GM21717 (cell line): ENCODE measurements at regions not wholly inside any gene's neighbourhood (a gene's known extent, or its start where the extent isn't known, plus 50 kb on each side); places are given as distances from the start of the nearest gene placed in this dataset.
A peak's percentile ranks its signal among the peaks of the same experiment; 100 is the strongest.

Experiments used
- ATAC-seq: cut with Tn5 transposase; IDR thresholded peaks from one replicate; pipeline ENCODE4 v1.9.1; 2021; ENCODE audit warnings: mild to moderate bottlenecking, moderate library complexity; ENCODE audit not compliant: unreplicated experiment

DNA sequence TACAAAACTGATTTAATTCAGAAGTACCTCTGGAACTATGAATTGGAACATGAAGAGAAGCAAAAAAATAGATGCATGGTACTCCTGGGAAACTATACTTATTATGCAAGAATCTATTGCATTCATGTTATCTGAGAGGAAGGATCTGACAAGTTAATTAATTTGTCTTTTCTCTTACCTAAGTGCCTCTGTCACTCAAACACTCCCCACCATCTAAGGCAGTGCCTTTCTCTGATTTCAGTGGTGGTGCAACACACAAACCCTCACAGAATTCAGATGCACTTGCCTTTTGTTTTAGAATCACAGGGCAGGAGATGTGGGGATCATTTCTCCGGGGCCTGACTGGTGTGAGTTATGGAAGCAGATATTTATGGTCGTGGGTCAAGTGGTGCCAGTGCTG, 52.5 kb upstream of the C9orf72 start:
- ATAC-seq, result no peak

DNA sequence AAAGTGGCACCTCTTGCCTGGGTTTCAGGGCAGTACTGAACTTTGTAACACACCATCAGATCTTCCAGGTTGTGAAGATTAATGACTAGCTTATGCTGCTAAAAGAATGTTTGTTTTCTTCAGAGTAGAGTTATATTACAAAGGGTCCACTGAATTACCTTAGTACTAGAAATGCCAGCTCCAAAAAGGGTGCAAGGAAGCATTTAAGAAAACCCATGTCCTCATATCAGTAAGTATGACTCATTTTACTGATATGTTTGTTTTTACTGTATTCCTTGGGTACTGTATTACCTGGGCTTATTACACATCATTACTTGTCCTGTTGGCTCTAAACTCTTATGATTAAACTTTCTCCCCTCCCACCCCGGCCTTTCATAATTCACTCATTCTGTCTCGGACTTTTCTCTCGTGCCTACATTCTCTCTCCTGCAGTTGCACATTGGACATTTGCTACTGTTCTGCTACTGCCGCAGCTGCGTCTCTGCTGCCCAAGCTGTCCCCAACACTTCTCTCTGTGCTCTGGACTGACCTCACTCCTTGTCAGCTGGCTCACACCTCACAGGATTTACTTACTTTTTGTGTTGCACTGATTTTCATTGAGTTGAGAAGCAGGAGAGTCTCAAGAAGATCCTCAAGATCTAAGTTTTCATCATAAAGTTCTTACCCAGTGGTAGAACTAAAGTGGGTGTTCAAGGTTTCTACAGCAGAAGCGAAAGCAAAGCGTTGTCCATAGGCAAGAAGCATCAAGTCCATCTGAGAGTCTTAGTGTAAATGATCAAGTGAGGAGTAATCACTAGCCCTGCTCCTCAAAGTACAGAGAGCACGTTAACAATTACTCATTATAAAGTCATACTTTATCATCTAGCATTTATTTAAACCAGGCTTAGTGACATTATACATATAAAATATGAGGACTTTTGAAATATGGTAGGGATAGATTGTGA, 53.2 kb upstream of the C9orf72 start:
- no peak for ATAC-seq

DNA sequence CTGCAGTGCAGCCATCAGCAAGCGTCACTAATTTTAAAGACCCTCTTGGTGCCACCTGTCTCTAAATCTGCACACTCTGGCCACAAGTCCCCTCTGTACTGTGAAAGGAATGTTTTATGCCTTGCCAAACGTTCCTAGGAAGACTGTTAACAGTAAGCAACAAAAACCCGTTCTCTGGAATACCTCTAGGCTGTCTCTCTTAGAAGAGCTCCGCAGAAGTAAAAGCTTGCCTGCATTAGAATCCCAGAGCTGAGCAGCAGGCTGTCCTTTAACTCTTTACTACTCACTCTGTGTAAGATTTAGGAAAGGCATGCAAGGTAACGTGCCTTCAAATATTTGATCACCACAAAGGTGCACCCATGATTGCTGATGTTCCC, 53.9 kb upstream of the C9orf72 start:
- no peak for ATAC-seq

DNA sequence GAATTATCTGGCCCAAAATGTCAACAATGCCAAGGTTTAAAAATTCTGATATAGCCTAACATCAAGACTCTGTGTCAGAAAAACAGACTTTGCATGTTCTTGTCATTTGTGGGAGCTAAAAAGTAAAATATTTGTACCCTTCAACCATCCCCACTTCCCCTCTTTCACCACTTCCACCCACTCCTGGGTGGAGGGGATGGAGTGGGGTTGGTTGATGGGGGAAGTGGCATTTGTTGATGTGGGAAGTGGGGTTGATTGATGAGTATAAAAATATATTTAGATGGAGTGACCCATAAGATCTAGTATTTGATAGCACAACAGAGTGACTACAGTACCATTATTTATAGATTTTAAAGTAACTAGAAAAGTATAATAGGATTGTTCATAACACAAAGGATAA, 55.0 kb upstream of the C9orf72 start:
- no peak for ATAC-seq

DNA sequence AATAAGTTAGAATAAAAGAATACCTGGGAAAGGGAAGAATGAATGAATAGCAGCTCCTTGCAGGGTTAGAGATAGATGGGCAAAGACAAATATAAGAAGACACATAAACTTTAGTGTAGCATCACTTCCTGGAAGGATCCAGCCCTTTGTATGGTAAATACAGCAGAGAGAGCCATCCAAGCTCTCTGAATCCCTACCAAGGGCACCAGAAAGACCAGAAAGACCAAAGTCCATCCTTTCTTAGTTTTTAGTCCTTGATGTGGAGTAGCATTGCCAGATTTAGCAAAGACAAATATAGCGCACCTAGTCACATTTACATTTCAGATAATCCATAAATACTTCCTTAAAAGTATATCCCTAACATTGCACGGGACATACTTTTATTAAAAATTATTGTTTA, 56.1 kb upstream of the C9orf72 start:
- ATAC-seq, result no peak

DNA sequence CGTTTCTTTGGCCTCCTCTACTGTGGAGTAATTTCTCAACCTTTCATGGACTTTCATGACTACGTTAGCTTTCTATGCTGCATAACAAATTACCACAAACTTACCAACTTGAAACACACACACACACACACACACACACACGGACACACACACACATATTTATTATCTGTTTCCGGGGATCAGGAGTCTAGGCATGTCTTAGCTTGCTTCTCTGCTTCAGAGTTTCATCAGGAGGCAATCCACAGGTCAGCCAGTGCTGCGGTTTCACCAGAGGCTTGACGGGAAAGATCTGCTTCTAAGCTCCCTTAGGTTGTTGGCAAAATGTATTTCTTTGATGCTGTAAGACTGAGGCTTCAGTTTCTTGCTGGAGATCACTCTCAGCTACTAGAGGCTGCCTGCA, 59.0 kb upstream of the C9orf72 start:
- ATAC-seq, result no peak

DNA sequence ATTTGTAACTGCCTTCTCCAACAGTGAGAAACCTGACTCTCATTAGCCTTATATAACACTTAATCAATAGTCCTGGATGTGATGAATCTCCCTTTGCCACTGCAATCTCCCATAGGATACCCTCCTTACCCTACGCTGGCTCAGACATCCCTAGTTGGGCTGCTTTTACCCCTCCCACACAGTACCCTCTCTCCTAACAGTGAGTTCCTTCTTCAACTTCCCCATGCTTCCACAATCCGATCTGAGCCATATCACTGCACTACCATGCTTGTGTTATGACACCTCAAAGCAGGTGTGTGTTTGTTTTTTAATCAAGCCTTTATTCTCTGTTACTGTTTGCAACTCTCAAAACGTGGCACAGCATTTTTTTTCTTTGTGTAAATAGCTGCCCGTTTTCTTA, 60.5 kb upstream of the C9orf72 start:
- no peak for ATAC-seq

DNA sequence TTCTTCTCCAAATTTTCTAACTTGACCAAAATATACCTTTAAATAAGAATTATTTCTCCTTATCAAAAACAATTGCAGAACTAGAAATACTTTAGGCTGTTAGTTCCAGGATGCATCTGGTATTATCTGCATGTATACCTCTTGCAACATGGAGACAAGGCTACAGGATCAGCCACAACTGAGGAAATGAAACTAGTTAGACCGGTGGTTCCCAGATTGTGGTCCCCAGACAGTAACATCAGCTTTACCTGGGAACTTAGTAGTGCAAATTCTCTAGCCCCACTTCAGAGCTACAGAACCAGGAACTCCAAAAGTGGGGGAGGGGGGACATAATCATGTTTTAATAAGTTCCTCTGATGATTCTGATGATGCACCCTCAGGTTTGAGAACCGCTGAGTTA, 61.6 kb upstream of the C9orf72 start:
- ATAC-seq, result peak; percentile 88

DNA sequence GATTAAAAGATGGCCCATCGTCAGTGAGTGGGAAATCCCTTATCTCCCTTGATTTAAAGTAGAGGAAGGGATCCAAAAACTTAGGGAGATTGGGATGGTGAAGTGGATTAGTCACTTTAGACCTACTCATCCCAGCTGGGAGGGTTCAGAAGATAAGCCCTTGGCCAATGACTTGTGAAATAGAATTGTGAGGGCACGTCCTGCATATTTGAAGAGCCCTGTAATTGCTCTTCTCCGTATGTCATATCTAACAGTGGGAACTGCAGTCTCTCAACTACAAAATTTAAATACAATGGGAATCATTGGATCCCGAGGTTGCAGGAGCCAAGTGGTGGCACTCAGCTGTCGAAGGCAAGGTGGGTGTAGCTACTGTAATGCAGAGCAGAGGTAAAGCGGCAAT, 65.4 kb upstream of the C9orf72 start:
- ATAC-seq, result no peak

DNA sequence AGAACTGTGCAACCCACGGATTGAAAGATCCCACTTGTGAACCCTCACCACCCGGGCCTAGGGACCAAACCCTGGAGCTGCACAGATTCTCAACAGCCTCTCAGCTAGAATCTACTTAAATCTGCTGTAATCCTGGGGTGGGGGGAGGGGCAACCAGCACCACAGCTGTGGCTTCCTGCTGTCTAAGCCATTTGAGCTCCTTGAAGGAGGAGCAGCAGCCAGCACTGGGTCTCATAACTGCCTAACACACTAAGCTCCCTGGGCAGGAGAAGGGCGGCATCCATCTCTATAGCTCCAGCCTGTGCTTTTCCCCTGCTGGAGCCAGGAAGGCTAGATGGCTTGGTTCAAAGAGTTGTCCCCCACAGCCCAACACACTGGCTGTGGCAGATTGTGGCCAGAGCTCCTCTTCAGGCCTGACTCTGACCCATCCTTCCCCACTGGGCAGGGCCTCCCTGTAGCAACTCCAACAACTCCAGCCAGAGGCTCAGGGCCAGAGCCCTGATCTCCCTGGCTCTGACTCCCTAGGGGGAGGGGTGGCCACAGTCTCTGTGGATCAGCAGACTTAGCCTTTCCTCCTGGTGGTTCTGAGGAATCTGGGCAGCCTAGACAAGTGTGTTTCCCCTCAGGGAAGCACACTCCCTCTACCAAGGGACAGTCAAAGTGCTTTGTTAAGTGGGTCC, 72.0 kb upstream of the C9orf72 start:
- no peak for ATAC-seq

DNA sequence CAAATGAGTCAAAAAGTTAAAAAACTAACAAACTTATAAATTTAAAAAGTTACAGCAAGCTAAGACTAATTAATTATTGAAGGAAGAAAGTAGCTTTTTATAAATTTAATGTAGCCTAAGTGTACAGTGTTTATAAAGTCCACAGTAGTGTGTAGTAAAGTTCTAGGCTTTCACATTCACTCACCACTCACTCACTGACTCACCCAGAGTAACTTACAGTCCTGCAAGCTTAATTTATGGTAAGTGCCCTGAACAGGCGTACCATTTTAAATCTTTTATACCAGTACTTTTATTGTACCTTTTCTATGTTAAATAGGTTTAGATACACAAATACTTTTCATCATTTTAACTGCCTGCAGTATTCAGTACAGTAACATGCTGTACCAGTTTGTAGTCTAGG, 80.0 kb upstream of the C9orf72 start:
- no peak for ATAC-seq

DNA sequence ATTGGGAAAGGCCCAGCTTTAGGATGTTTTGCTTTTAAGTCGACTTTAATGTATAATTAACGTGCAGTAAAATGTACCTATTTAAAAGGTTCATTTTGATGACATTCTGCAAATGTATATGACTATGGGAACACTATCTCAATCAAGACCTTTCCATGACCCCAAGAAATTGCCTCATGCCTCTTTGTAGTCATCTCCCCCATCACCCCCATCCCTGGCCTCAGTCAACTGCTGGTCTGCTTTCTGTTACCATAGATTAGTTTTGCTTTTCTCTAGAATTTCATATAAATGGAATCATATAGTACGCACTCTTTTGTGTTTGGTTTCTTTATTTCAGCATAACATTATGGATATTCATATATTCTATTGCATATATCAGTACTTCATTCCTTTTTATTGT, 80.7 kb upstream of the C9orf72 start:
- no peak for ATAC-seq

DNA sequence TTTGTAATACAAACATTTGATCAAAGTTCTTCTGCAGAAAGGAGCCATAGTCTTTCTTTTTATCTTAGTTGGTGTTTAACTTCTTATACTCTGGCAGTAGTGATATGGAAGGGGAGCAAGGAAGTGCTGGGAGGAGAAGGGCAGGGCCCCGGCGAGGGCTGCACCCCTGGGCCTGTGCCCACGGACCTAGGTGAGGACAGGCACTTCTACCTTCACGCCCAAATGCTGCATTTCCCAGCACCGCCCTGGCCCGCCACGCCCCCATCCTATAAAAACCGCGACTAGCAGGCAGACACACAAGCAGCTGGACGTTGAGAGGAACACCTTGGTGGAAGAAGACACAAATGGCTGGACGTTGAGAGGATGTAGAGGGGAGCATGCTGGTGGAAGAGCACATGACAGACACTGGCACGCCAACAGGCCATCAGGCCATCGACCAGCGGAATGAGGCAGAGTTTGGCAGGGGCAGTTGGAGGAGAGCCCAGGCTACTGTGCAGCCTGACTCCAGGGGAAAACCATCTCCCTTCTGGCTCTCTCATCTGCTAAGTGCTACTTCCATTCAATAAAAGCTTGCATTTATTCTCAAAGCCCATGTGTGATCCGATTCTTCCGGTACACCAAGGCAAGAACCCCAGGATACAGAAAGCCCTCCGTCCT, 81.5 kb upstream of the C9orf72 start:
- no peak for ATAC-seq

DNA sequence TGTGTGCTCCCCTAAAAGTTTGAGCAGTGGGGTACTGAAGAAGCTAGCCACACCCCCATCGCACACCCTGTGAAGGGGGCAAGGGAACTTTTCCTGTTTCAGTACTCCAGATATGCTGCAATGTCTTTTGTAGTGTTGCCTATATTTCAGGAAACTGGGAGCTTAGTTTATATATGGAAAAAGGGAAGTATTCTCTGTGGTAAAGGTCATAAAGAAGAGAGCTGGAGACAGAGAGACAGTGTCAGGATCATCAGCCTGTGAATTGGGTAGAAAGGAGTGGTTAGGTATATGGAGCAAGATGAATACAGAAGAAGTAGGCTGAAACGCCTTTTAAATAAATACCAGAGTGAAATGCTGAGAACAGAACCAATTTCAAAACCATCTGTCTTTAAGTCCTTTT, 82.2 kb upstream of the C9orf72 start:
- no peak for ATAC-seq

DNA sequence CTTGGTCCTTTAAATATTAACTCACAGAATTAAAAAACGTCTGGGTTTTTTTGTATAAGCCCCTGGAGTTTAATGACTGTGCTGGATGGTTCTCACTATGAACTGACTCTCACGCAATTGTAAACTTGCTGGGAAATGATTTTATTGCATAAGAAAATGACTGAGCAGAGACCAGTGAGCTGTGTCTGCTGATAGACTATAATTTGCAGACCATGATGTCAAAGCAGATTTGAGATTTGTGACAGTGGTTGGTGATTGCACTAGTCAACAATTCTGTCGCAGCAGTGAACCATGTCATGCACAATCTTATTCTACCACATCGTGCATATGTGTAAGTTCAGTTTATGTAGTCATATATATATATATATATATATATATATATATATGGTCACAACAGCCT, 85.7 kb upstream of the C9orf72 start:
- no peak for ATAC-seq

DNA sequence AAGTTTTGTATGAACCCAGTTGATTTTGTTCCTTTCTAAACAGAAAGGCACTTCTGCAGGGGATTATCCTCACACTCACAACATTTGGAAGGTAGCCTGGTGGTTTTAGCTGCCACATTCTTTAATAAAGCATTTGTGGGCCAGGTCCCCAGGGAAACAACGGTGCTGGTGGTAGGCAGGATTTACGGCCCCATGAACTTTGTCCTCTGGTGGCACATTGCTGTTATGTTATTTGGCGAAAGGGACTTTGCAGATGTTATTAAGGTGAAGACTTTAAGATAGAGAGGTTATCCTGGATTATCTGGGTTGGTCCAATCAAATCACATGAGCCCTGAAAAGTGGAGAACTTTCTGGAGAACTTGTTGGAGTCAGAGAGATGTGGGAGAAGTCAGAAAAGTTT, 86.3 kb upstream of the C9orf72 start:
- no peak for ATAC-seq

DNA sequence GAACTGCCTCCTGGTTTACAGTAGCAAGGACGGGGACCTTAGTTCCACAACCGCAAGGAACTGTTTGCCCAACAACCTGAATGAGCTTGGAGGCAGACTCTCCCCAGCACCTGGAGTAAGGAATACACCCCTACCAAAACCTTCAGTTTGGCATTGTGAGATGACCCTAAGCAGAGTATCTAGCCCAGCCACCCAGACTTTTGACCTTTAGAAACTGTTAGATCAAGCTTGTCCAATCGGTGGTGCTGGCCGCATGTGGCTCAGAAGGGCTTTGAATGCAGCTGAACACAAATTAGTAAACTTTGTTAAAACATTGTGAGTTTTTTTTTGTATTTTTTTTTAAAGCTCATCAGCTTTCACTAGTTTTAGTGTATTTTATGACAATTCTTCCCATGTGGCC, 86.9 kb upstream of the C9orf72 start:
- no peak for ATAC-seq

DNA sequence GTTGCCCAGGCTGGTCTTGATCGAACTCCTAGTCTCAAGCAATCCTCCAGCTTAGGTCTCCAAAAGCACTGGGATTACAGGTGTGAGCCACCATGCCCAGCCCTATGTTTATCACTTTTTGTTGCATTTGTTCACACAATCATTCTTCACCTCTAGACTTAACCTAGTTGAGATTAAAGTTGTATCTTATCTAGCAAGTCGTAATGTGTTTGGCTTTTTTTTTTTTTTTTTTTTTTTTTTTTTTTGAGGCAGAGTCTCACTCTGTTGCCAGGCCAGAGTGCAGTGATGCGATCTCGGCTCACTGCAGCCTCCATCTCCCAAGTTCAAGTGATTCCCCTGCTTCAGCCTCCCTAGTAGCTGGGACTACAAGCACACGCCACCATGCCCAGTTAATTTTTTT, 90.2 kb upstream of the C9orf72 start:
- no peak for ATAC-seq

DNA sequence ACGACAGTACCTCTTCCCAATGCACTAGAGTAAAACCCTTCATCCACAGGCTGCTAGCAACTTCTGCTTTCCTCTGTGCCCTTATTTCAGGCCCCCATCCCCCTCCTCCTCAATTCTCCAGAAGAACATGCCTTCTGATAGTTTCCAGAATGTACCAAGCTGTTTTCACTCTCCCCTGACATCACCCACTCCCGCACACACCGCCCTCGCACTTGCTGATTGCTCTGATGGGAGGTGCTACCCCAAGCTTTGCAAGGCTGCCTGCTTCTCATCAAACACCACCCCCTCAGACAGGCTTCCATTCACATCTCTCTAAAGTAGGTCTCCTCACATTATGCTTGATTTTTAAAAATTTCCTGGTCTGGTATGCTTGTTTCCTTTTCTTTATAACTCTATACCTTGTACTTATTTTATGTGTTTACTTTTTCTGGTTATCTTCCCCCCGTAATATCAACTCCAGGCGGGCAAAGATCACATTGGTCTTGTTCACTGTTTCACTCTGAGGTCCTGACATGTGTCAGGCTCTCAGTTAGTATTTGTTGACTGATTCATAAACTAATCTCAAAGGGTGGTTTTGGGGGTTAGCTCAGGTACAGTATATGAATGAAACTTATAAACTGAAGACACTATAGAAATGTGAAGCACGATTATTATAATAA, 91.0 kb upstream of the C9orf72 start:
- no peak for ATAC-seq

DNA sequence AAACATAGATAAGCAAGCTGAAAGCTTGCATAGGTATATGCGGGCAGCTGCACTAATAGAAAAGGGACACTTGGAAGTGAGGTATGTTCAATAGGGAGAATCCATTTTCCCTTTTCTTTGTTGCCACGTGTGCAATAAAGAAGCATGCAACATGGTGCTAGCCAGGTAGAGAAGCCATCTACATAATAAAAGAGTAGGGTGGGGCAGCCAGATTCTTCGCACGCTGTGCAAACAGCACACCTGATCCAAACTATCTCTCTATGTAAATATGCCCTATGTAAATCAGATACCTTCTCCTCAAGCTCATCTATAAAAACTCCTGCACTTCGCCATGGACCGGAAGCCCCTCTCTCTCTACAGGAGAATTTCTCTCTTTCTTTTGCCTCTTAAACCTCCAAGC, 91.9 kb upstream of the C9orf72 start:
- ATAC-seq, result no peak

DNA sequence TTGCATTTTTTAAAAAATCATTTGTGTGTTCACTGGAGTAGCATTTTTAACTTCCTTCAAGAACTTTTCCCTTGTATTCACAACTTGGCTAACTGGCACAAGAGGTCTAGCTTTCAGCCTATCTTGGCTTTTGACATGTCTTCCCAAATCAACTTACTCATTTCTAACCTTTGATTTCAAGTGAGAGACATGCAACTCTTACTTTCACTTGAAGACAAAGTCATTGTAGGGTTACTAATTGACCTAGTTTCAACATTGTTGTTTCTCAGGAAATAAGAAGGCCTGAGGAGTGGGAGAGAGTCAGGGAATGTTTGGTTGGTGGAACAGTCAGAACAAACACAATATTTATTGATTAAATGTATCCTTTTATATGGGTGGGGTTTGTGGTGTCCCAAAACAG, 95.0 kb upstream of the C9orf72 start:
- ATAC-seq, result no peak
